ENCODE measurements at regions not wholly inside any gene's neighbourhood (a gene's known extent, or its start where the extent isn't known, plus 50 kb on each side); places are given as distances from the start of the nearest gene placed in this dataset.

DNA sequence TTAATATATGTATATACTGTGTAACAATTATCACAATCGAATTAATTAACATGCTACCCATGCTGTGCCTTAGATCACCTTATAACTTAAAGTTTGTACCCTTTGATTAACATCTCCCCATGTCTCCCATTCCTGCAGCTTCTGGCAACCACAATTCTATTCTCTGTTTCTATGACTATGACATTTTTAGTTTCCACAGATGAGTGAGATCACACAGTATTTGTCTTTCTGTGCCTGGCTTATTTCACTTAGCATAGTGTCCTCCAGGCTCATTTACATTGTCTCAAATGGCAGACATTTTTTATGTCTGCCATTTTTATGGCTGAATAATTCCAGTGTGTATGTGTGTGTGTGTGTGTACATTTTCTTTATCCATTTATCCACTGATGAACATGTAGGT is 146.1 kb upstream of the SLC28A3 start:
- TF ChIP-seq, protein P1, sequence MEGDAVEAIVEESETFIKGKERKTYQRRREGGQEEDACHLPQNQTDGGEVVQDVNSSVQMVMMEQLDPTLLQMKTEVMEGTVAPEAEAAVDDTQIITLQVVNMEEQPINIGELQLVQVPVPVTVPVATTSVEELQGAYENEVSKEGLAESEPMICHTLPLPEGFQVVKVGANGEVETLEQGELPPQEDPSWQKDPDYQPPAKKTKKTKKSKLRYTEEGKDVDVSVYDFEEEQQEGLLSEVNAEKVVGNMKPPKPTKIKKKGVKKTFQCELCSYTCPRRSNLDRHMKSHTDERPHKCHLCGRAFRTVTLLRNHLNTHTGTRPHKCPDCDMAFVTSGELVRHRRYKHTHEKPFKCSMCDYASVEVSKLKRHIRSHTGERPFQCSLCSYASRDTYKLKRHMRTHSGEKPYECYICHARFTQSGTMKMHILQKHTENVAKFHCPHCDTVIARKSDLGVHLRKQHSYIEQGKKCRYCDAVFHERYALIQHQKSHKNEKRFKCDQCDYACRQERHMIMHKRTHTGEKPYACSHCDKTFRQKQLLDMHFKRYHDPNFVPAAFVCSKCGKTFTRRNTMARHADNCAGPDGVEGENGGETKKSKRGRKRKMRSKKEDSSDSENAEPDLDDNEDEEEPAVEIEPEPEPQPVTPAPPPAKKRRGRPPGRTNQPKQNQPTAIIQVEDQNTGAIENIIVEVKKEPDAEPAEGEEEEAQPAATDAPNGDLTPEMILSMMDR (IDR thresholded peaks at IDR 0.05; ENCODE audit: insufficient read depth, low read depth, low read length) = no peak
- no peak for TF ChIP-seq EZH2 (IDR thresholded peaks at IDR 0.05; ENCODE audit: insufficient read depth, low read length)
